CD14-positive monocyte (primary cell): ENCODE measurements at regions not wholly inside any gene's neighbourhood (a gene's known extent, or its start where the extent isn't known, plus 50 kb on each side); places are given as distances from the start of the nearest gene placed in this dataset.

Experiments used
- DNase-seq, 3 donors: peaks; one replicate each; pipeline ENCODE4 v3.0.0-alpha.2; 2011 to 2022
- H2AFZ ChIP-seq: 2 replicates; pipeline ENCODE4 v1.6.0; 2012; ENCODE audit warnings: mild to moderate bottlenecking, low read depth, low read length, inconsistent platforms; ENCODE audit not compliant: insufficient read depth, poor library complexity, severe bottlenecking
- H3K27ac ChIP-seq, 2 donors: 1 replicate in 1 of 2; 2 replicates in 1 of 2; pipeline ENCODE4 v1.5.1; 2012 to 2013; ENCODE audit warnings: low read length in 2 of 2, control low read depth in 1 of 2, inconsistent platforms in 1 of 2, low read depth in 1 of 2, mild to moderate bottlenecking in 1 of 2
- H3K27me3 ChIP-seq, 2 donors: one replicate each; pipeline versions ENCODE4 v1.6.0 to v1.6.1; 2011 to 2013; ENCODE audit warnings: low read length in 2 of 2; ENCODE audit not compliant: control insufficient read depth in 2 of 2, insufficient read depth in 2 of 2
- H3K36me3 ChIP-seq, 2 donors: replicated peaks in 1 of 2; 1 replicate in 1 of 2; 2 replicates in 1 of 2; pipeline versions ENCODE4 v1.5.1 to v1.6.1; 2012 to 2013; ENCODE audit warnings: low read length in 2 of 2, control low read depth in 1 of 2, inconsistent platforms in 1 of 2, mild to moderate bottlenecking in 1 of 2; ENCODE audit not compliant: insufficient read depth in 2 of 2, control insufficient read depth in 1 of 2
- H3K4me1 ChIP-seq, 2 donors: 1 replicate in 1 of 2; 2 replicates in 1 of 2; pipeline versions ENCODE4 v1.5.1 to v1.6.1; 2012 to 2013; ENCODE audit warnings: low read length in 2 of 2, control low read depth in 1 of 2, inconsistent platforms in 1 of 2, mild to moderate bottlenecking in 1 of 2, moderate library complexity in 1 of 2; ENCODE audit not compliant: insufficient read depth in 2 of 2, control insufficient read depth in 1 of 2
- H3K4me2 ChIP-seq: replicated peaks from 2 replicates; pipeline ENCODE3; 2012; ENCODE audit warnings: low read length, moderate library complexity, mild to moderate bottlenecking; ENCODE audit not compliant: poor library complexity, severe bottlenecking; ENCODE audit errors: extremely low read depth
- H3K4me3 ChIP-seq, 3 experiments: fragments of 200-600 bp in 1 of 3; sonication (generic) in 1 of 3; replicated peaks in 1 of 3; 1 replicate in 2 of 3; 2 replicates in 1 of 3; pipeline ENCODE4 v1.5.1; 2011 to 2013; ENCODE audit warnings: low read length in 3 of 3, mild to moderate bottlenecking in 3 of 3, control low read depth in 2 of 3, low read depth in 2 of 3, inconsistent platforms in 1 of 3, moderate library complexity in 1 of 3
- H3K79me2 ChIP-seq: 2 replicates; pipeline ENCODE4 v1.6.0; 2012; ENCODE audit warnings: mild to moderate bottlenecking, control low read depth, inconsistent platforms, low read length, moderate library complexity; ENCODE audit not compliant: insufficient read depth
- H3K9ac ChIP-seq: 2 replicates; pipeline ENCODE4 v1.6.0; 2017; ENCODE audit warnings: low read length, mild to moderate bottlenecking; ENCODE audit not compliant: insufficient read depth, poor library complexity, severe bottlenecking
- H3K9me3 ChIP-seq, 2 donors: replicated peaks in 1 of 2; 1 replicate in 1 of 2; 2 replicates in 1 of 2; pipeline versions ENCODE4 v1.5.1 to v1.6.1; 2012 to 2013; ENCODE audit warnings: low read length in 2 of 2, control low read depth in 1 of 2; ENCODE audit not compliant: control insufficient read depth in 1 of 2, insufficient read depth in 1 of 2
- H4K20me1 ChIP-seq: 2 replicates; pipeline ENCODE4 v1.6.0; 2012; ENCODE audit warnings: mild to moderate bottlenecking, low read length, control low read depth, moderate library complexity; ENCODE audit not compliant: insufficient read depth
- H3K27ac Mint-ChIP-seq, 7 donors: one replicate each; pipeline ENCODE4 v1.8.0; 2020; ENCODE audit warnings: mild to moderate bottlenecking in 7 of 7, mixed read lengths in 7 of 7, moderate library complexity in 6 of 7, inconsistent platforms in 2 of 7
- H3K27me3 Mint-ChIP-seq, 3 donors: one replicate each; pipeline ENCODE4 v1.8.0; 2021 to 2022; ENCODE audit warnings: low read depth in 3 of 3, mild to moderate bottlenecking in 3 of 3, mixed read lengths in 3 of 3, moderate library complexity in 3 of 3, inconsistent platforms in 1 of 3
- H3K36me3 Mint-ChIP-seq, 2 donors: one replicate each; pipeline ENCODE4 v1.8.0; 2020; ENCODE audit warnings: mixed read lengths in 2 of 2, inconsistent platforms in 1 of 2, mild to moderate bottlenecking in 1 of 2
- H3K4me1 Mint-ChIP-seq: one replicate; pipeline ENCODE4 v1.8.0; 2020; ENCODE audit warnings: mild to moderate bottlenecking, mixed read lengths
- H3K4me3 Mint-ChIP-seq, 2 donors: one replicate each; pipeline ENCODE4 v1.8.0; 2020; ENCODE audit warnings: mild to moderate bottlenecking in 2 of 2, mixed read lengths in 2 of 2, moderate library complexity in 1 of 2
- H3K9me3 Mint-ChIP-seq, 7 donors: one replicate each; pipeline ENCODE4 v1.8.0; 2020 to 2022; ENCODE audit warnings: mixed read lengths in 7 of 7, mild to moderate bottlenecking in 6 of 7, moderate library complexity in 6 of 7, inconsistent platforms in 2 of 7
- WGBS: methylation state at CpG from one replicate; pipeline ENCODE4 v1.1.5; 2013; ENCODE audit warnings: missing lambda C conversion rate; ENCODE audit not compliant: insufficient coverage; 5-methylcytosine and 5-hydroxymethylcytosine counted together
- intact Hi-C, 2 donors: fragments of 100-400 bp; cut with micrococcal nuclease; formaldehyde crosslinking; loops; one replicate each; pipeline versions ENCODE4 v1.15.0 to v1.15.1; 2023
- TF ChIP-seq, protein P1 (sequence below): fragments of 200-600 bp; IDR thresholded peaks from one replicate; pipeline ENCODE4 v1.8.0; 2022; ENCODE audit warnings: antibody characterized with exemption, mild to moderate bottlenecking

- H3K27ac ChIP-seq, result no peak overlapping the region
- H4K20me1 ChIP-seq, result no peaks in the 10 kb centered on the region
- no peak overlapping the region for H3K27ac Mint-ChIP-seq
- no peaks in the 10 kb centered on the region for H3K79me2 ChIP-seq
- no CpG with 5 or more reads among the region's 3 CpGs for WGBS
- TF ChIP-seq, protein P1, sequence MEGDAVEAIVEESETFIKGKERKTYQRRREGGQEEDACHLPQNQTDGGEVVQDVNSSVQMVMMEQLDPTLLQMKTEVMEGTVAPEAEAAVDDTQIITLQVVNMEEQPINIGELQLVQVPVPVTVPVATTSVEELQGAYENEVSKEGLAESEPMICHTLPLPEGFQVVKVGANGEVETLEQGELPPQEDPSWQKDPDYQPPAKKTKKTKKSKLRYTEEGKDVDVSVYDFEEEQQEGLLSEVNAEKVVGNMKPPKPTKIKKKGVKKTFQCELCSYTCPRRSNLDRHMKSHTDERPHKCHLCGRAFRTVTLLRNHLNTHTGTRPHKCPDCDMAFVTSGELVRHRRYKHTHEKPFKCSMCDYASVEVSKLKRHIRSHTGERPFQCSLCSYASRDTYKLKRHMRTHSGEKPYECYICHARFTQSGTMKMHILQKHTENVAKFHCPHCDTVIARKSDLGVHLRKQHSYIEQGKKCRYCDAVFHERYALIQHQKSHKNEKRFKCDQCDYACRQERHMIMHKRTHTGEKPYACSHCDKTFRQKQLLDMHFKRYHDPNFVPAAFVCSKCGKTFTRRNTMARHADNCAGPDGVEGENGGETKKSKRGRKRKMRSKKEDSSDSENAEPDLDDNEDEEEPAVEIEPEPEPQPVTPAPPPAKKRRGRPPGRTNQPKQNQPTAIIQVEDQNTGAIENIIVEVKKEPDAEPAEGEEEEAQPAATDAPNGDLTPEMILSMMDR, result no peak
- no peaks in the 10 kb centered on the region for H3K4me1 ChIP-seq
- H3K4me3 Mint-ChIP-seq, result no peak overlapping the region
- intact Hi-C loops, result no loop called here
- no peaks in the 10 kb centered on the region for H3K36me3 Mint-ChIP-seq
- no peaks in the 10 kb centered on the region for H3K36me3 ChIP-seq
- H3K27me3 Mint-ChIP-seq, result no peaks in the 10 kb centered on the region
- H3K9me3 ChIP-seq, result peaks cover 8 to 9% of the 10 kb centered on the region in 2 donors
- H3K9ac ChIP-seq, result no peak overlapping the region
- H3K4me1 Mint-ChIP-seq, result no peaks in the 10 kb centered on the region
- no peaks in the 10 kb centered on the region for H3K27me3 ChIP-seq
- no peak overlapping the region for H3K4me3 ChIP-seq
- no peak overlapping the region for H3K4me2 ChIP-seq
- H3K9me3 Mint-ChIP-seq, result peaks cover 0 to 8% (median 2%) of the 10 kb centered on the region in 7 donors
- no peak overlapping the region for H2AFZ ChIP-seq
- DNase-seq, result no peak
These were observed 611.0 kb upstream of the PABPC4L start for GRCh38 chr4:134812611-134813010.

DNA sequence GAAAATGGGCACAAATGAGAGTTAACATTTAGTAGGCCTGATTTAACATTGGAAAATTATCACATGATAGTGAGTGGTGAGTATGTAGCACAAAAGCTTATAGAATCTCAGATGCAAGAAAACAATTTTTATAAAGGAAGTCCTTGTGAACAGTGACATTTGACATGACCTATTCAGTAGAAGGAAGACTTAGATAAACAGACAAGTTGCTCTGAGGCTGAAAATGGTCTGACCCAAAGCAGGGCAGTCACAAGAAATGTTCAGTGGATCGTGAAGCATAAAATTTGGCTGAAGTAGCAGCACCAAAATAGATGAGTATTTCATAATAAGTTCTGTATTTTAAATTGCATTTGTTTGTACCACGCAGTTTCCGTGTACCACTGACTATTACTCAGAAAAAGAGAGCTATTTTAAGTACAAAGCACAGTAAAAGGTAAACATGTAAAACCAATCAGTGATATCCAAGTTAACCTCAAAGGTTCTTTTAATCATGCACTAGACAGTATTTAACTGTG, 605.7 kb upstream of the PABPC4L start:
- peaks cover 0 to 2% (median 0%) of the 10 kb centered on the region in 3 donors for H3K27me3 Mint-ChIP-seq
- TF ChIP-seq, protein P1, result no peak
- intact Hi-C loops, result no loop called here

More for the DNA sequence above, 605.7 kb upstream of the PABPC4L start:
- H3K79me2 ChIP-seq, result no peaks in the 10 kb centered on the region
- DNase-seq, result no peak
- no peak overlapping the region for H3K4me3 ChIP-seq
- WGBS, result 73% methylated on average over 2 of the region's 3 CpGs
- H3K4me2 ChIP-seq, result no peak overlapping the region
- Mint-ChIP-seq H3K36me3 (no peaks in the 10 kb centered on the region), H3K9me3 (no peaks in the 10 kb centered on the region), H3K4me3 (no peak overlapping the region), H3K4me1 (no peaks in the 10 kb centered on the region), H3K27ac (no peak overlapping the region)
- H3K9ac ChIP-seq, result no peak overlapping the region
- no peaks in the 10 kb centered on the region for H3K9me3 ChIP-seq
- H3K27me3 ChIP-seq, result no peaks in the 10 kb centered on the region
- H3K27ac ChIP-seq, result no peak overlapping the region
- no peaks in the 10 kb centered on the region for H3K4me1 ChIP-seq
- H4K20me1 ChIP-seq, result no peaks in the 10 kb centered on the region
- H3K36me3 ChIP-seq, result no peaks in the 10 kb centered on the region
- H2AFZ ChIP-seq, result no peak overlapping the region
